GM11168 (cell line): ENCODE measurements at regions not wholly inside any gene's neighbourhood (a gene's known extent, or its start where the extent isn't known, plus 50 kb on each side); places are given as distances from the start of the nearest gene placed in this dataset.

Experiments
- in situ Hi-C: fragments of 300-500 bp; cut with MboI; formaldehyde crosslinking; loops from one replicate; pipeline ENCODE4 v1.12.0; 2022; ENCODE audit warnings: low sequenced_read_pairs; ENCODE audit not compliant: unreplicated experiment

DNA sequence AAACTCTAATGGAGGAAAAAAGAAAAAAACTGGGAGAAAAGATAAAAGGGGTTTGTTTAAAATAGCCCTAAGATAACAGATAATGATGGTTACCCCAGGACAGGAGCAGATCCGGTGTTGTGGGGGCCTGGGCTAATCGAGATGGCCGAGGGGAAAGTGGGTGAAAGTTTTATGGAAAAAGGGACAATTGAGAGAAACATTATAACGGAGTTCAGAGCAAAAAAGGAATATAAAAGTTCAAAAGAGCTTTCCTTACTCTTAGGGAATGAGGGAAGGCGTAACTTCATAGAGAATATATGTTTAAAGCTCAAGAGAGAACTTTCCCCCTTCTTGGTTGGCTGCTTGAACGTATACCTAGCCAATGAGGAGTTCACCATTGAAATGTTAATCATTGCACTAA is 131.4 kb downstream of the BAMBI start:
- in situ Hi-C loops = no loop called here

DNA sequence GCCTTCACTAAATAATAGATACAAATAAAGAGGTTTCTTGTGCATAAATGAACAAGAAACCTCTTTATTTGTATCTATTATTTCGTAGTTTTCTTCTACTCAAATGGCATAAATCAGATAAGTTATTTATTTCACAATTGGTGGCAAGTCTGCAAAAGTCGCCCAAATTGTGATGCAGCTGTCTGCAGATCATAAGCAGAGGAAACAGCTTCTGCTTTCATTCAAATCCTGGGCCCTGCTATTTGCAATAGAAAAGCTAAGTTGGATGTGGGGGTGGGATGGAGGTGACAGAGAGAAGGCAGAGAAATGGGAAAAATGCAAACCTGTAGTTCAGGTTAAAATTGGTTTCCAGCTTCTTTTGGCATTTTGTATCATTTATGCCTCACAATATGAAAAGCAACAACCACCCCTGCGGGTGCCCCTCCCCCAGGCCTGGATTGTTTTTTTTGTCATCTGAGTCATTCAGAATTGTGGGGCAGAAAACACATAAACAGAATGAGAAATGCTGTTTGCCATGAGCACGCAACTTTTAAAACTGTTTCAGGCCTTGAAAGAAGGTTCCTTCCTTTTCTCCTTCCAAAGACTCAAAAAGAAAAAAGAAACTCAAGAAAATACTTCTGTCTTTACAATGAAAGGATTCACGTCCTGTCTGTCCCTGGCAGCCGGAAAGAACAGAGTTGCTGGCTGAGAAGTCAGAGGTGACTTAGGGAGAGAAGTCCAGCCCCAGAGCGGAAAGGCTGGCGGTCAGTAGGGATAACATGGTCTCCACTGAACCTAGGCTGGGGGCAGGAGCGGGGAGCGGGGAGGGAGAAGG is 132.9 kb downstream of the BAMBI start:
- in situ Hi-C loops = no loop called here

DNA sequence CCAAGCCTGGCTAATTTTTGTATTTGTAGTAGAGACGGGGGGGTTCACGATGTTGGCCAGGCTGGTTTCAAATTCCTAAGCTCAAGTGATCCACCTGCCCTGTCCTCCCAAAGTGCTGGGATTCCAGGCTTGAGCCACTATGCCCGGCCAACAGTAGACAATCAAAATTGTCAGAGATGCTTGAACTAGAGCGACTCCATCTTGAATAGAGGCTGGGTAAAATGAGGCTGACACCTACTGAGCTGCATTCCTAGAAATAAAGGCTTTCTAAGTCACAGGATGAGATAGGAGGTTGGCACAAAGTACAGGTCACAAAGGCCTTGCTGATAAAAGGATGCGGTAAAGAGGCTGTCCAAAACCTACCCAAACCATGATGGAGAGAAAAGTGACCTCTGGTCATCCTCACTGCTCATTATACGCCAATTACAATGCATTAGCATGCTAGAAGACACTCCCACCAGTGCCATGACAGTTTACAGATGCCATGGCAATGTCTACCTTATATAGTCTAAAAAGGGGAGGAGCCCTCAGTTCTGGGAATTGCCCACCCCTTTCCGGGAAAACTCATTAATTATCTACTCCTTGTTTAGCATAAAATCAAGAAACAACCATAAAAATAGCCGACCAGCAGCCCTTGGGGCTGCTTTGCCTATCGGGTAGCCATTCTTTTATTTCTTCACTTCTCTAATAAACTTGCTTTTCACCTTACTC is 134.5 kb downstream of the BAMBI start:
- in situ Hi-C loops = no loop called here

- in situ Hi-C loops = no loop called here
Observed at GRCh38 chr10:28812384-28813372, 135.4 kb downstream of the BAMBI start.

DNA sequence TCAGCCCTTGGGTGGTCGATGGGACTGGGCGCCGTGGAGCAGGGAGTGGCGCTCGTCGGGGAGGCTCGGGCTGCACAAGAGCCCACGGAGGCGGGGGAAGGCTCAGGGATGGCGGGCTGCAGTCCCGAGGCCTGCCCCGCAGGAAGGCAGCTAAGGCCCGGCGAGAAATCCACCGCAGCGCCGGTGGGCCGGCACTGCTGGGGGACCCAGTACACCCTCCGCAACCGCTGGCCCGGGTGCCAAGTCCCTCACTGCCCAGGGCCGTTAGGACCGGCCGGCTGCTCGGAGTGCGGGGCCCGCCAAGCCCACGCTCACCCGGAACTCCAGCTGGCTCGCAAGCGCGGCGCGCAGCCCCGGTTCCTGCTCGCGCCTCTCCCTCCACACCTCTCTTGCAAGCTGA is 138.4 kb downstream of the BAMBI start:
- in situ Hi-C loops = no loop called here

DNA sequence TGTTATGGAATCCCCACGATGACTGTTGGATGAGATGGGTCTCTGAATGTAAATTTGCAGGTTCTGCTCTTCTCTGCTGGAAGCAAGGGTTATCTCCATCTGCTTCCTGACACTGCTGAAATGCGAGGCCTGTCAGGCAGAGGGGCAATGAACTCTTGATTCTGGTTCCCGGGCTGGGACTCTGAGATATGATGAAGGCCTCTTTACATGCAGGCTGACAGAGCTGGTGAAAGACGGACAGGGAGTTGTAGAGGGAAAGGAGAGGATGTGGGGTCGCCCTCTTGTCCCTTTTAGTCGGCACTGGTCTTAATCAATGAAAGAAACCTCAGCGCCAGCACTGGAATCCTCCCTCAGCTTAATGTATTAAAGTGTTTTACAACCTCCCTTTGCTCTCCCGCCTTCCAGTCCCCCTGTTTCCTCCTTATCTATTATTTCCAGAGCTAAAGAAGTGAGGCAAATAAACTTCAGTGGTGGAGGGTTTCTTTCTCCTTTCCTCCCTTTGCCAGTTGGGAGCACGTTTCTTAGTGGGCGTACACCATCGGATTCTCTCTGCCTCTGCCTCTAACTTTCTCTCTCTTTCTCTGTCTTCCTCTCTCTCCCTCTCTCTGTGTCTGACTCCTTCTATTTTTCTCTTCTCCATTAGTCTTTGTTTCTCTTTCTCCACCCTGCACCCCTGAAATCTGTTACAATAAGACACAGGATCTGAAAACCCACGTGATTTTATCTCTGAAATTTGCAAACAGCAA is 145.6 kb downstream of the BAMBI start:
- in situ Hi-C loops = no loop called here

DNA sequence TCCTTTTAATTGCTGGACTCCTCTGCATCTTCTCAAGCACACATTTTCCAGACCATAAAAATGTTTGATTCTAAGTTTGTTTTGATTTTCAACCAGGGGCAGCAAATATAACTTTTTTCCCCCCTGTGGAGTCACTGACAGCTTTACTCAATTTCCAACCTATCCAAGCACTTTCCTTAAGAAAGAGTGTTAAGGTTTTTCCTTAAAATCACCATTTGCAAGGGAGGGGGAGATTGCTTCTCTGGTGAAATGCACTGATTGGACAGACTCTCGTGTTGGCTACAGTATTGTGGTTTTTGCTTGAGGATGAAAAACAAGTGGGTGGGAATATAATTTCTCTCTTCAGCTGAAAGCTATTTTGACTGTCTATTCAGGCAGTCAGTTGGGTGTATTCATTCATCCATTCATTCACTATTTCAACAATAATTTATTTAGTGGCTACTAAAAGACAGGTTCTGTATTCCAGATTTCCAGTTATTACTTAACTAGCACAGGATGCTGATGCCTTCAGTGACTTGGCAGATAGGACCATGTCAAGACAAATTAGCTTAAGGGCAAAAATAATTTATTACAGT is 146.3 kb downstream of the BAMBI start:
- in situ Hi-C loops = no loop called here

DNA sequence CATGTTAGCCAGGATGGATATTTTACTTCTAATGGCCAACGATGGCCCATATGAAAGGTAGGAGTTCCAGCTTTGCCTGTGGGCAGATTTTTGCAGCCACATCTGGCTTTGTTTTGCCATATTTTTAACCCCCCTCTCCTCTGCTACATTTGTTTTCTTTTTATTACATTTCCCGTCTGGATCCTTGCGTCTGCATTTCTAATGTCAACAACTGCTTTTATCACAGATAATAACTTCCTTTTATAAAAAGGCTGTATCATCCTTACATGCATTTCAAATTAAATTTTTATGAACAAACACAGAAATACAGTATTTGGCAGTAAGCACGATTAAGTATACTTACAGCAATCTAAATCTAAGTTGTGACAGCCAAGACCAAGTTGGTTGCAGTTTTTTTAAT is 156.0 kb downstream of the BAMBI start:
- in situ Hi-C loops = no loop called here

- in situ Hi-C loops = no loop called here
Observed at GRCh38 chr10:28836435-28836743, 159.1 kb downstream of the BAMBI start.

GRCh38 chr10:28837613-28838390 is 160.5 kb downstream of the BAMBI start:
- in situ Hi-C loops = no loop called here

DNA sequence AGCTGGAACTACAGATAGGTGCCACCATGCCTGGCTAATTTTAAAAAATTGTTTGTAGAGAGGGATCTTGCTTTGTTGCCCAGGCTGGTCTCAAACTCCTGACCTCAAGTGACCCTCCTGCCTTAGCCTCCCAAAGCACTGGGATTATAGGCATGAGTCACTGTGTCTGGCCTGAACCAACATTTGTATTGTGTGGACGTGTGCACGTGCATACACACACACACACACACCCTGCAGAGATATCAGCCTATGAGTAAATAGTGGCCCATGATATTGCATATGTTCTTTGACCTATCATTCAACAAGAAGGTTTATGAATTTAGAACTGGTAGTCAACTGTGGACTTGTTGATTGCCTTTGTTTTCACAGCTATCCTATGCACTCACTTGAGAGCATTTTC is 161.6 kb downstream of the BAMBI start:
- in situ Hi-C loops = no loop called here

DNA sequence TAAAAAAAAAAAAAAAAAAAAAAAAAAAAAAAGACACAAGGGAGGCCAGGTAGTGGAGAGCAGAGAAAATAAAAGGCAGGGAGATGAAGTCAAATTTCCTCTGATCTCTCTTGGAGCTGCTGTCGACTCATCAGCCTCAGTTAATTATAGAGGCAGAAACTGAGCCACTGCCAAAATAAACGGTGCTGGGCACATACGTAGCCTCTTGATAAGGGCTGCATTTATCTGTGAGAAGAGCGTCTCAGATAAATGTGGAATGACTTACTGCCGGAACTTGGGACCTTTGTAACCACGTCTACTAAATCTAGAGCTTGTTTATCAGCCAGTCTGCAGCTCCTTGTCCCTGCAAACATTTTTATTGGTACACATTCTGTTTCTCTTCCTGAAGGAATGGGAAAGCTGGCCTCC is 162.3 kb downstream of the BAMBI start:
- in situ Hi-C loops = no loop called here

DNA sequence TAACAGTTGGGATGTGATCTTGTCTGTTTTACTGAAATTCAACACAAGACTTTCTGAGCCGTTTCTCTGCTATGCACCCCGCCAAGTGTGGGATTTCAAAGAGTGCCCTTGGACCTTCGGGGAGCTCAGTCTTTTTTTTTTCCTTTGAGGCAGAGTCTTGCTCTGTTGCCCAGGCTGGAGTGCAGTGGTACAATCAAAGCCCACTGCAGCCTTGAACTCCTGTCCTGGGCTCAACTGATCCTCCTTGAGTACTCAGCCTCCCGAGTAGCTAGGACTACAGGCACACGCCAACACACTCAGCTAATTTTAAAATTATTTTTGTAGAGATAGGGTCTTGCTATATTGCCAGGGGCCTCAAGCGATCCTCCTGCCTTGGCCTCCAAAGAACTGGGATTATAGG is 162.9 kb downstream of the BAMBI start:
- in situ Hi-C loops = no loop called here

DNA sequence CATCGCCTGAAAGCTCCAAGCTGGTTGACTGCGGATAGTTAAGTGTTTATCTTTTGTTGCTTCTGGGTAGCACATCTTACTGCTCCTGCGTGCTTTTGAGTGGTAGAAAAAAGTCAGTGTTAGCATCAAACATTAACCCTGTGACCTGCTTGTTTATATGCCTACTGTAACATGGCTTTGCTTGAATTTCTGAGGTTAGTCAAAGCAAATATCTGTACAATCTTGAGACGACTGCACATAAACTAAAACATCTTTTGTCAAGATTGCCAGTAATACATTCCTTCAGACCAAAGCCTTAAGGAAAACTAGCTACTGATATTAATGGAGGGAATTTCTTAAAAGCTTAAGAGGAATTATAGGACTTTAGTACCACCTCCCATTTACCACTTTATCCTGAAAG is 163.7 kb downstream of the BAMBI start:
- in situ Hi-C loops = no loop called here

DNA sequence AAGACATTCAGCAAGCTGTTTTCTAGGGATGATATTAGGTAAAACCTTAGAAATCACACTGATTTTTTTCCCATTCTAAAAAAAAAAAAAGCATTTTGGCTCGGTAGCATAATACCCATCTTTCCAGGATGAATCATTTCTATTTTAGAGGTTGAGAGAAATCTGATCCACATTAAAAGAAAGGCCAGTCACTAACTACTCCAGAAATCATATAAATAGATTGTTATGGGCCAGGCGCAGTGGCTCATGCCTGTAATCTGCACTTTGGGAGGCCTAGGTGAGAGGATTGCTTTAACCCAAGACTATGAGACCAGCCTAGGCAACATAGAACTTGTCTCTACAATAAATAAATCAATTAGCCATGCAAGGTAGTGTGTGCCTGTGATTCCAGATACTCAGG is 164.3 kb downstream of the BAMBI start:
- in situ Hi-C loops = no loop called here

GRCh38 chr10:28842321-28842720 is 165.0 kb downstream of the BAMBI start:
- in situ Hi-C loops = no loop called here

- in situ Hi-C loops = no loop called here
Observed at GRCh38 chr10:28845009-28845682, 167.8 kb downstream of the BAMBI start.

DNA sequence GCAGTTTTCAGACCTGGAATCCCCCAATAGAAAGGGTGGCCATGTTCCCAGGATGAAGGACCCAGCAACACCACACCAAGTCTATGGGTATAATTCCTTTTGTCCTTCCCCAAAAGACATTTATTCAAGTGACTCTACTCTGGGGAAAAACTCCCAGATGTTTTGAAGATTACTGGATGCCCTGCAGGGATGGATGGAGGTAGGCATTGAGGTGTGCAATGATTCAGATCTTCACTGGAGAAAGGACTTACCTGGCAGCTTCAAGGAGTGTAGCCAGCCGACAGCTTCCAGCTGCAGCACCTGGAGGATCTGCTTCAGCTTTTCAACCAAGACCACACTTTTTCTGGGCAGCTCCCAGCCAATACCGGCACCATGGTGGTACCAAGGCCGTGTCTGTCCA is 172.0 kb downstream of the BAMBI start:
- in situ Hi-C loops = no loop called here

DNA sequence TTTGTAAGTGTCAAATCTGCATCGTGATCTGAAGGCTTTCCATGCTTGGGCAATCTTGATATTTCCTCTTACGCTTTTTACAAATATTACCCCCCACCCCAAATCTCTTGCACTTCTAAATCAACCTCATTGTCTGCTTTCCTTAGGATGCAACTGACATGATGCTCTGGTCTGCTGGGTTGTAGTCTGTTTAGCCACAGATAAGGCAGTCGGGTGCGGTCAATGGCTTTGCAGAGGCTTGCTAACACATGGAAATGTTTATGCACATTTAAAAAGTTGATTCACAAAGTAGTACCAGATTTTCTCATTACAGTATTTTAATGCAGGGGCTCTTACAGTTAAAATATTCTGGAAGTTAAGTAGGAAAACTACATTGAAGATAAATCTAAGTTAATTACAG is 172.5 kb downstream of the BAMBI start:
- in situ Hi-C loops = no loop called here
